Gastrocnemius medialis (tissue), 4 donors: ENCODE measurements at regions not wholly inside any gene's neighbourhood (a gene's known extent, or its start where the extent isn't known, plus 50 kb on each side); places are given as distances from the start of the nearest gene placed in this dataset.

Experiments used
- ATAC-seq, 2 donors: fragments of 150-250 bp; one replicate each; pipeline ENCODE4 v1.9.1; 2016
- DNase-seq, 2 donors: peaks; one replicate each; pipeline ENCODE4 v3.0.0-alpha.2; 2019
- H3K27ac ChIP-seq, 4 donors: fragments of 200-600 bp; sonication (generic); 1 replicate in 1 of 4; 2 replicates in 3 of 4; pipeline ENCODE4 v1.5.1; 2016 to 2018; ENCODE audit warnings: mild to moderate bottlenecking in 2 of 4, moderate library complexity in 1 of 4
- H3K27me3 ChIP-seq, 3 donors: fragments of 200-600 bp; sonication (generic) in 2 of 3; 1 replicate in 1 of 3; 2 replicates in 2 of 3; pipeline versions ENCODE4 v1.5.1 to v1.6.0; 2016 to 2019; ENCODE audit warnings: mild to moderate bottlenecking in 1 of 3, moderate library complexity in 1 of 3
- H3K36me3 ChIP-seq, 2 donors: fragments of 200-600 bp; sonication (generic) in 1 of 2; one replicate each; pipeline ENCODE4 v1.5.1; 2017 to 2018
- H3K4me1 ChIP-seq, 2 donors: fragments of 200-600 bp; sonication (generic) in 1 of 2; one replicate each; pipeline ENCODE4 v1.5.1; 2016 to 2017; ENCODE audit warnings: mild to moderate bottlenecking in 2 of 2
- H3K4me3 ChIP-seq, 4 donors: fragments of 200-600 bp; sonication (generic) in 3 of 4; 1 replicate in 1 of 4; 2 replicates in 3 of 4; pipeline ENCODE4 v1.5.1; 2016 to 2019; ENCODE audit warnings: mild to moderate bottlenecking in 2 of 4
- H3K9me3 ChIP-seq, 3 donors: fragments of 200-600 bp; sonication (generic) in 2 of 3; 1 replicate in 1 of 3; 2 replicates in 2 of 3; pipeline ENCODE4 v1.5.1; 2016 to 2019
- POLR2A ChIP-seq, 2 donors: fragments of 450-650 bp; IDR thresholded peaks; one replicate each; pipeline ENCODE4 v1.6.1; 2017; ENCODE audit warnings: antibody characterized with exemption in 2 of 2, mild to moderate bottlenecking in 2 of 2, moderate library complexity in 2 of 2
- in situ Hi-C, 4 donors: fragments of 200-750 bp; cut with MboI; loops; one replicate each; pipeline versions ENCODE4 v1.15.0 to v1.8.0; 2017; ENCODE audit warnings: low sequenced_read_pairs in 4 of 4
- intact Hi-C: fragments of 100-400 bp; cut with DNase I; formaldehyde crosslinking; loops from one replicate; pipeline ENCODE4 v1.15.1; 2023; ENCODE audit warnings: low total_unique reads
- TF ChIP-seq, protein P1 (sequence below), 5 experiments: fragments of 450-650 bp in 3 of 5; fragments of 200-600 bp in 2 of 5; sonication (generic) in 2 of 5; IDR thresholded peaks in 4 of 5; conservative IDR thresholded peaks in 1 of 5; 1 replicate in 4 of 5; 2 replicates in 1 of 5; pipeline ENCODE4 v1.5.1; 2016 to 2019; ENCODE audit warnings: antibody characterized with exemption in 5 of 5, mild to moderate bottlenecking in 3 of 5, moderate library complexity in 3 of 5

DNA sequence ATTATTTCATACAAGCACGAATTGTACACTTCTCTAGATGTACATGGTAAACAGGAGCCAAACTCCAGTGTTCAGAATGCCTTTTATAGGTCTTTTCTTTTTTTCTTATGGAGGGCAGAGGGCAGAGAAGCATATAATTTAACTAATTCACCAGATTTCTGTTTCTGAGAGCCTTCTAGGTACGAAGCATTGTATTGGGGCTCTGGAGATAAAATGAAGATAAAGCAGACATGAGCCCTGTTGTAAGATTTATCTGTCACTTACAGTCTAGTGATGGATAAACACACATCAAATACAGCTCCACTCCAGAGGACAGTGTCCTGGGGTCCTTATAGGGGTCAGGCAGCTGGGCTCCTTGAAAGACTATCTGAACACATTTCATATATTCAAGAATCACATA, 265.5 kb downstream of the SKAP2 start:
- Histone ChIP-seq H3K36me3 (no peaks in the 10 kb centered on the region), H3K27me3 (peaks cover 0 to 2% (median 0%) of the 10 kb centered on the region in 3 donors), H3K27ac (no peak overlapping the region), H3K4me3 (no peak overlapping the region), H3K4me1 (no peaks in the 10 kb centered on the region), H3K9me3 (no peaks in the 10 kb centered on the region)
- in situ Hi-C loops (no loop called here), intact Hi-C loops (no loop called here)
- ATAC-seq (no peak), DNase-seq (no peak)
- TF ChIP-seq, protein P1, sequence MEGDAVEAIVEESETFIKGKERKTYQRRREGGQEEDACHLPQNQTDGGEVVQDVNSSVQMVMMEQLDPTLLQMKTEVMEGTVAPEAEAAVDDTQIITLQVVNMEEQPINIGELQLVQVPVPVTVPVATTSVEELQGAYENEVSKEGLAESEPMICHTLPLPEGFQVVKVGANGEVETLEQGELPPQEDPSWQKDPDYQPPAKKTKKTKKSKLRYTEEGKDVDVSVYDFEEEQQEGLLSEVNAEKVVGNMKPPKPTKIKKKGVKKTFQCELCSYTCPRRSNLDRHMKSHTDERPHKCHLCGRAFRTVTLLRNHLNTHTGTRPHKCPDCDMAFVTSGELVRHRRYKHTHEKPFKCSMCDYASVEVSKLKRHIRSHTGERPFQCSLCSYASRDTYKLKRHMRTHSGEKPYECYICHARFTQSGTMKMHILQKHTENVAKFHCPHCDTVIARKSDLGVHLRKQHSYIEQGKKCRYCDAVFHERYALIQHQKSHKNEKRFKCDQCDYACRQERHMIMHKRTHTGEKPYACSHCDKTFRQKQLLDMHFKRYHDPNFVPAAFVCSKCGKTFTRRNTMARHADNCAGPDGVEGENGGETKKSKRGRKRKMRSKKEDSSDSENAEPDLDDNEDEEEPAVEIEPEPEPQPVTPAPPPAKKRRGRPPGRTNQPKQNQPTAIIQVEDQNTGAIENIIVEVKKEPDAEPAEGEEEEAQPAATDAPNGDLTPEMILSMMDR (IDR thresholded peaks at IDR 0.05 in 4 of 5, conservative IDR thresholded peaks at IDR 0.05 in 1 of 5): no peak
- TF ChIP-seq POLR2A (IDR thresholded peaks at IDR 0.05): no peak

GRCh38 chr7:26599982-26600381, 264.4 kb downstream of the SKAP2 start:
- H3K36me3 ChIP-seq: no peaks in the 10 kb centered on the region
- DNase-seq: no peak
- H3K4me1 ChIP-seq: no peaks in the 10 kb centered on the region
- H3K27ac ChIP-seq: no peak overlapping the region
- in situ Hi-C loops (no loop called here), intact Hi-C loops (no loop called here)
- TF ChIP-seq, protein P1 (IDR thresholded peaks at IDR 0.05 in 4 of 5, conservative IDR thresholded peaks at IDR 0.05 in 1 of 5): no peak
- TF ChIP-seq POLR2A (IDR thresholded peaks at IDR 0.05): no peak
- ATAC-seq: no peak
- no peaks in the 10 kb centered on the region for H3K9me3 ChIP-seq
- no peak overlapping the region for H3K4me3 ChIP-seq
- H3K27me3 ChIP-seq: no peaks in the 10 kb centered on the region

DNA sequence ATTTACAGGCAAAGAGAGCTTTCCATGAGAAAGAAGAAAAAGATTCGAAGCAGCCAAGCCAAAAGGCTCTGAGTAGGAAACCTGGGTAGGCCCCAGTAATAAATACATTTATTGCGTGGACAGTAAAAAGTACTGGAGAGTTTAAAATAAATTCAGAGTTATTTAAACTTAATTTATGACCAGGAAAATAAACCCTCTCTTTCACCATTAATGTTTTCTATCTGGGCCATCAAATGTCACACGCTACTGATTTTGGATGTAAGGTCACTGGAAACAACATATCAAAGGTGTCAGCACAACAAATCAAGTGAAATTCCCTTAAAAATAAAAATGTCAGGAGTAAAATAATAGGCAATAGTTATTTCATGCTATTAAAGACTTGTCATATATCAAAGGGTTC, 264.0 kb downstream of the SKAP2 start:
- Histone ChIP-seq H3K4me3 (no peak overlapping the region), H3K27me3 (no peaks in the 10 kb centered on the region), H3K9me3 (no peaks in the 10 kb centered on the region), H3K4me1 (no peaks in the 10 kb centered on the region), H3K36me3 (no peaks in the 10 kb centered on the region), H3K27ac (no peak overlapping the region)
- ATAC-seq: no peak
- in situ Hi-C loops (no loop called here), intact Hi-C loops (no loop called here)
- no peak for TF ChIP-seq POLR2A (IDR thresholded peaks at IDR 0.05)
- TF ChIP-seq, protein P1 (IDR thresholded peaks at IDR 0.05 in 4 of 5, conservative IDR thresholded peaks at IDR 0.05 in 1 of 5): no peak
- DNase-seq: no peak

GRCh38 chr7:26603631-26604030, 260.8 kb downstream of the SKAP2 start:
- in situ Hi-C loops: no loop called here
- Histone ChIP-seq H3K36me3 (no peaks in the 10 kb centered on the region), H3K27me3 (no peaks in the 10 kb centered on the region), H3K27ac (no peak overlapping the region), H3K9me3 (no peaks in the 10 kb centered on the region), H3K4me1 (no peaks in the 10 kb centered on the region), H3K4me3 (no peak overlapping the region)
- TF ChIP-seq, protein P1 (IDR thresholded peaks at IDR 0.05 in 4 of 5, conservative IDR thresholded peaks at IDR 0.05 in 1 of 5): no peak
- no peak for TF ChIP-seq POLR2A (IDR thresholded peaks at IDR 0.05)
- no peak for ATAC-seq
- DNase-seq: no peak
- intact Hi-C loops: no loop called here

- H3K9me3 ChIP-seq: no peaks in the 10 kb centered on the region
- TF ChIP-seq, protein P1 (IDR thresholded peaks at IDR 0.05 in 4 of 5, conservative IDR thresholded peaks at IDR 0.05 in 1 of 5): no peak
- TF ChIP-seq POLR2A (IDR thresholded peaks at IDR 0.05): no peak
- in situ Hi-C loops: no loop called here
- H3K27me3 ChIP-seq: no peaks in the 10 kb centered on the region
- no peaks in the 10 kb centered on the region for H3K36me3 ChIP-seq
- no peaks in the 10 kb centered on the region for H3K4me1 ChIP-seq
- DNase-seq: no peak
- H3K4me3 ChIP-seq: no peak overlapping the region
- no peak overlapping the region for H3K27ac ChIP-seq
- no peak for ATAC-seq
- intact Hi-C loops: no loop called here
Measured at GRCh38 chr7:26608402-26608801, 256.0 kb downstream of the SKAP2 start.
